HEK293 (cell line): ENCODE measurements at regions not wholly inside any gene's neighbourhood (a gene's known extent, or its start where the extent isn't known, plus 50 kb on each side); places are given as distances from the start of the nearest gene placed in this dataset.

ENCODE experiments used
- CTCF ChIP-seq: fragments of 450-650 bp; formaldehyde crosslinking; IDR thresholded peaks from 2 replicates; pipeline ENCODE4 v1.5.1; 2016; ENCODE audit warnings: missing biosample characterization, missing genetic modification characterization
- ZNF513 ChIP-seq: fragments of 450-650 bp; IDR thresholded peaks from 2 replicates; pipeline ENCODE4 v1.5.1; 2018; ENCODE audit warnings: missing biosample characterization, missing genetic modification characterization
- ZXDB ChIP-seq: fragments of 450-650 bp; formaldehyde crosslinking; IDR thresholded peaks from 2 replicates; pipeline ENCODE4 v1.5.1; 2016; ENCODE audit warnings: missing biosample characterization, missing genetic modification characterization

- TF ChIP-seq ZXDB (no peak), ZNF513 (tag by site-specific recombination) (no peak), CTCF (no peak)
These were observed 187.7 kb upstream of the SLC24A5 start for GRCh38 chr15:47932951-47933641.
